ENCODE measurements at regions not wholly inside any gene's neighbourhood (a gene's known extent, or its start where the extent isn't known, plus 50 kb on each side); places are given as distances from the start of the nearest gene placed in this dataset.

DNA sequence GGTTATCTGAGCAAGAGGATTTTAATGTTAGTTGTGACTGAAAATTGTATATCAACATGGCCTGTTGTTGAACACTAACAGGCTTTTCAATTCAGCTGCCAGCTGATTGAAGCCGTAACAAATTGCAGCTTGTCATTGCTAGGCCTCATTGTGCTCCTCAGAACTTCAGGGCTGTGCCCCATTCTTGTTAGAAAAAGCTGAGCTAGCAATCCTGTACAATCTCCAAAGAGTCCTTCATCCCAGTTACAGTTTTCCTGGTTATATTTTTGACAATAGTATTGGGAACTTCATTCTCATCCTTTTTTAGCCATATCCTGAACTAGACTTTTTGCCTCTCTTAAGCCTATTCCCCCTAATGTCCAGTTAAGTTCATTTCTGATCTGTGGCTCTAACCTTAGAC is 564.1 kb upstream of the ATXN7L3B start:
- Mint-ChIP-seq H3K4me3 (ENCODE audit: unreplicated experiment) (no peak overlapping the region), H3K4me1 (ENCODE audit: insufficient read depth, unreplicated experiment) (no peaks in the 10 kb centered on the region), H3K36me3 (ENCODE audit: insufficient read depth, unreplicated experiment) (no peaks in the 10 kb centered on the region), H3K27ac (ENCODE audit: low read depth, unreplicated experiment) (no peak overlapping the region), H3K9me3 (ENCODE audit: unreplicated experiment) (peaks cover 7% of the 10 kb centered on the region), H3K27me3 (ENCODE audit: insufficient read depth, unreplicated experiment) (no peaks in the 10 kb centered on the region)
- ChIA-PET POLR2A (interaction anchor here (0.7 kb wide), 1 partner anchor 190 kb away, joined by 4 read pairs; no protein-coding TSS in a partner anchor), CTCF (interaction anchor here (0.6 kb wide), 1 partner anchor 1172 kb away, joined by 4 read pairs; no protein-coding TSS in a partner anchor)
- no TSS peak for BruUV-seq (replicated peaks)
- TF ChIP-seq, protein P1, sequence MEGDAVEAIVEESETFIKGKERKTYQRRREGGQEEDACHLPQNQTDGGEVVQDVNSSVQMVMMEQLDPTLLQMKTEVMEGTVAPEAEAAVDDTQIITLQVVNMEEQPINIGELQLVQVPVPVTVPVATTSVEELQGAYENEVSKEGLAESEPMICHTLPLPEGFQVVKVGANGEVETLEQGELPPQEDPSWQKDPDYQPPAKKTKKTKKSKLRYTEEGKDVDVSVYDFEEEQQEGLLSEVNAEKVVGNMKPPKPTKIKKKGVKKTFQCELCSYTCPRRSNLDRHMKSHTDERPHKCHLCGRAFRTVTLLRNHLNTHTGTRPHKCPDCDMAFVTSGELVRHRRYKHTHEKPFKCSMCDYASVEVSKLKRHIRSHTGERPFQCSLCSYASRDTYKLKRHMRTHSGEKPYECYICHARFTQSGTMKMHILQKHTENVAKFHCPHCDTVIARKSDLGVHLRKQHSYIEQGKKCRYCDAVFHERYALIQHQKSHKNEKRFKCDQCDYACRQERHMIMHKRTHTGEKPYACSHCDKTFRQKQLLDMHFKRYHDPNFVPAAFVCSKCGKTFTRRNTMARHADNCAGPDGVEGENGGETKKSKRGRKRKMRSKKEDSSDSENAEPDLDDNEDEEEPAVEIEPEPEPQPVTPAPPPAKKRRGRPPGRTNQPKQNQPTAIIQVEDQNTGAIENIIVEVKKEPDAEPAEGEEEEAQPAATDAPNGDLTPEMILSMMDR (IDR thresholded peaks at IDR 0.05; ENCODE audit: unreplicated experiment): no peak
- no peak for DNase-seq (ENCODE audit: unreplicated experiment)
- intact Hi-C loops (cut with micrococcal nuclease): no loop called here

DNA sequence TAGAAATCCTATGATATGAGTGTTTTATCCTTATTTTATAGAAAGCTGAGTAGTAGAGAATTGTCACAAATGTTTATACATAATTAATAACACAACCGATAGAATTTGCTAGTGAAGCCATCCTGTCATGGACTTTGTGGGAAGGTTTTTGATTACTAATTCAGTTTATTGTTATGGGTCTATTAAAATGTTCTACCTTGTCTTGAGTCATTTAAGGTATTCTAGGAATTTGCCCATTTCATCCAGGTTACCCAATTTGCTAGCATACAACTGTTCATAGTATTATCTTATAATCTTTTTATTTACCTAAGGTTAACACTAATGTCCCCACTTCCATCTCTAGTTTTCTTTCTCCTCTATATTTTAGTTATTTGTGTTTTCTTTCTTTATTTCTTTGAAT is 553.1 kb upstream of the ATXN7L3B start:
- ChIA-PET POLR2A (interaction anchor here (1.0 kb wide), 1 partner anchor 16 kb away, joined by 3 read pairs; no protein-coding TSS in a partner anchor), CTCF (no interaction called here)
- H3K27me3 Mint-ChIP-seq (ENCODE audit: insufficient read depth, unreplicated experiment): no peaks in the 10 kb centered on the region
- no peaks in the 10 kb centered on the region for H3K9me3 Mint-ChIP-seq (ENCODE audit: unreplicated experiment)
- no peak overlapping the region for H3K27ac Mint-ChIP-seq (ENCODE audit: low read depth, unreplicated experiment)
- H3K4me3 Mint-ChIP-seq (ENCODE audit: unreplicated experiment): no peak overlapping the region
- no TSS peak for BruUV-seq (replicated peaks)
- TF ChIP-seq, protein P1 (IDR thresholded peaks at IDR 0.05; ENCODE audit: unreplicated experiment): no peak
- H3K4me1 Mint-ChIP-seq (ENCODE audit: insufficient read depth, unreplicated experiment): no peaks in the 10 kb centered on the region
- intact Hi-C loops (cut with micrococcal nuclease): no loop called here
- no peaks in the 10 kb centered on the region for H3K36me3 Mint-ChIP-seq (ENCODE audit: insufficient read depth, unreplicated experiment)
- DNase-seq (ENCODE audit: unreplicated experiment): no peak

DNA sequence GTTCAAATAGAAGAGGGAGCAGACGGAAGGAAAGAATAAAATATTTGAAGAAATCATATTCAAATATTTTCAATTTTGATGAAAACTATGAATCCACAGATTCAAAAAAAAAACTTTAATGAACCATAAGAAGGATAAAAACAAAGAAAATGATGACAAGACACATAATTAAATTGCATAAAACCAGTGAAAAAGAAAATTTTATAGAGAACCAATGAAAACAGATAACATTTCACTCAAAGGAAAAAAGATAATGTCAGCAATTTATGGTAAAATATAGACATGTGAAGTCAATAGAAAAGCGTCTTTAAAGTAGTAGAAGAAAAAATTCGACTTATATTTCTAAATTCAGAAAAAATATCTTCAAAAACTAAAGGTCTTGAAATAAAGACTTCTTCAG is 546.5 kb upstream of the ATXN7L3B start:
- Mint-ChIP-seq H3K36me3 (ENCODE audit: insufficient read depth, unreplicated experiment) (no peaks in the 10 kb centered on the region), H3K4me1 (ENCODE audit: insufficient read depth, unreplicated experiment) (no peaks in the 10 kb centered on the region), H3K4me3 (ENCODE audit: unreplicated experiment) (no peak overlapping the region), H3K9me3 (ENCODE audit: unreplicated experiment) (no peaks in the 10 kb centered on the region), H3K27ac (ENCODE audit: low read depth, unreplicated experiment) (no peak overlapping the region), H3K27me3 (ENCODE audit: insufficient read depth, unreplicated experiment) (no peaks in the 10 kb centered on the region)
- no TSS peak for BruUV-seq (replicated peaks)
- CTCF ChIA-PET: no interaction called here
- POLR2A ChIA-PET: no interaction called here
- intact Hi-C loops (cut with micrococcal nuclease): no loop called here
- TF ChIP-seq, protein P1 (IDR thresholded peaks at IDR 0.05; ENCODE audit: unreplicated experiment): no peak
- DNase-seq (ENCODE audit: unreplicated experiment): no peak

DNA sequence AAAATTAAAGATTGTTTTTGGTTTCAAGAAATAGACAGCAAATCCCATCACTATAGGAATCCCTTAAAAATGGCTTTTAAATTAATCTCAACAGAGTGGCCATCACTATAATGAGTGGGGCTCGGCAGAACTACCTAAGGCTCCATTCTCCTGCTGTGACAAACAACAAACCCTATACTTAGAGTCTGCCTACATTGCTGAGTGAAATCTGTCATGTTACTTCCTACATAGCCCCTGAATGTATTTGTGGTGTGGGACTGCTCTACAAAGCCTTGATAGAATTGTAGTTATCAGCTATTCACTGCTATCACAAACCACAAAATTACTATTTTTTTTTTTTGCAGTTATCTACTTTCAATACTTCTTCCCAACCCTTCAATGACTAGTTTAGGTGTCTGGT is 538.7 kb upstream of the ATXN7L3B start:
- TF ChIP-seq, protein P1 (IDR thresholded peaks at IDR 0.05; ENCODE audit: unreplicated experiment): no peak
- no peaks in the 10 kb centered on the region for H3K36me3 Mint-ChIP-seq (ENCODE audit: insufficient read depth, unreplicated experiment)
- no peaks in the 10 kb centered on the region for H3K4me1 Mint-ChIP-seq (ENCODE audit: insufficient read depth, unreplicated experiment)
- DNase-seq (ENCODE audit: unreplicated experiment): no peak
- ChIA-PET CTCF (no interaction called here), POLR2A (no interaction called here)
- no TSS peak for BruUV-seq (replicated peaks)
- no peaks in the 10 kb centered on the region for H3K9me3 Mint-ChIP-seq (ENCODE audit: unreplicated experiment)
- intact Hi-C loops (cut with micrococcal nuclease): no loop called here
- H3K27ac Mint-ChIP-seq (ENCODE audit: low read depth, unreplicated experiment): no peak overlapping the region
- H3K27me3 Mint-ChIP-seq (ENCODE audit: insufficient read depth, unreplicated experiment): no peaks in the 10 kb centered on the region
- H3K4me3 Mint-ChIP-seq (ENCODE audit: unreplicated experiment): no peak overlapping the region
